Myocyte (in vitro differentiated cells): ENCODE measurements at regions not wholly inside any gene's neighbourhood (a gene's known extent, or its start where the extent isn't known, plus 50 kb on each side); places are given as distances from the start of the nearest gene placed in this dataset.

ENCODE experiments used
- DNase-seq: peaks from one replicate; pipeline ENCODE4 v3.0.0-alpha.2; 2012; ENCODE audit warnings: low read depth

DNA sequence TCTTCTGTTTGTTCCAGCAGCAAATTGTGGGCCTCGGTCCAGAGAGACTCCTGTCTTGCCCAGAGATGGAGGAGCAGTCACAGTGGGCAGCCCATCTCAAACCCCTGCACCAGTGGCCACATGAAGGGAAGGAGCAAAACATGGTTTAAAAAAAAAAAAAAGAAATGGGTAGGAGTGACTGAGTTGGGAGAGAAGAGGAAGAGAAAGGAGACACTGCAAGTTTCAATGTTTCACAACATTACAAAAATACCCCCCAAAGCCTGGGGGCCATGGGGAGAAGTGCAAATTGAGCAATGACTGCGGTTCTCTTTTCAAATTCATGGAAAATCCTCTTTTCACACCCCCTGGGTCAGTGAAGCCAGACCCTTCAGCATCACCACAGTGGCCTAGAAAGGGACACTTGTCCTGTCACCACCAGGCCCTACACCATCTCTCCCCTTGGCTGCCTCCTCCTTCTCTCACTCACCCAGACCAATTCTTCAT lies 117.1 kb downstream of the ZFP36L2 start:
- no peak for DNase-seq

DNA sequence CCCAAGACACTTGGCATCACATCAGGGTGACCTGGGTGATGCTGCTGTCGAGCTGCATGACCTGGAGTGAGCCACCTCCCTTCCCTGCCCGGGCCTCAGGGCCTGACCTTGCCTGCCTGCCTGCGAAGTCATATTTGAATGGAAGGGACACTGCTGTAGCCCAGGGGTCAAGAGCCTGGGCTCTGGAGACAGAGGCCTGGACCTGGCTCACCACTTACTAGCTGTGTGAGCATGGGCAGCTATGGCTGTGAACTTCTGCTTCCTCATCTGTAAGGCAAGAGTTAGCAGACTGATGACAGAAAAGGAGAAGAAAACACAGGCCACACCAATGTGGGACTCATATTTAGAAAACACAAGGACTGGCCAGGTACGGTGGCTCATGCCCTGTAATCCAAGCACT lies 118.7 kb downstream of the ZFP36L2 start:
- no peak for DNase-seq

DNA sequence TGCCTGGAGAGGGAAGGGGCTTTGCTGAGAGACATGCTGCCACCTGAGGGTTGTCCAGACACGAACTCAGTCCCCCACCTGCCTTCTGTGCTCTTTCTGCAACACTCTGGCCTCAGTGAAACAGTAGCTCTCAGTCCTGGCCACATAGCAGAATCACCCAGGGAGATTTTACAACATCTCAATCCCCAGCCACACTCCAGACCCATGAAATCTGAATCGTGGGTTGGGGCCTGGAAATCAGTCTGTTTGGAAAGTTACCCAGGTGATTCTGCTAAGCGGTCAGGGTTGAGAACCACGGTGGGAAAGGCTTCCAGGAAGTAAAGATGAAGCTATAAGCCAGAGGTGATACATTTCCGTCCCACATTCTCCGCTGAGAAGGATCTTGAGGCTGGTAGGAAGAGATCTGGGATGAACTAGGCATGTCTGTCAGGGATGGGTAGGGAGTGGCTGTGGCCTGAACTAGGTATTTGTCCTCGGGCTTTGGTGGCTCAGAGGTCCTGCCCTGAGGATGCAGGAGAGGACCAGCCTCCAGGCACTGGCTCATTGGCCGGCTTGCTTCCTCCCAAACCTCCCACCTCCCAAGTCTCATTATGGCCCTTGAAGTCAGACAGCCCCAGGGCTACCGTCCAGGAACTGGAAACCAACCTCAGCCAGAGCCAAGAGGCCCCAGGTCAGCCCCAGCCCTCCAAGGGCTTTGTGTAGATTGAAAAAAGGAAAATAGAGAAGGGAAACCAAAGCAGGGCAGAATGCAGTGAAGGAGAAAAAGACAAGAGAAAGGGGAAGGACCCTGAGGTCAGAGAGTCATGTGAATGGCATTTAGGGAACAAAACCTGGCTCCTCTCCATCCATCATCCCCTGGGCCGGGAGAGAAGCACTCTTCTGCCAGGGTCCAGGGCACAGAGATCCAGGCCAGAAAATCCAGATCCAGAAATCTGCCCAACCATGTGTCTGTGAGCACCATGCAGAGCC lies 119.6 kb downstream of the ZFP36L2 start:
- peak; percentile 39 for DNase-seq

DNA sequence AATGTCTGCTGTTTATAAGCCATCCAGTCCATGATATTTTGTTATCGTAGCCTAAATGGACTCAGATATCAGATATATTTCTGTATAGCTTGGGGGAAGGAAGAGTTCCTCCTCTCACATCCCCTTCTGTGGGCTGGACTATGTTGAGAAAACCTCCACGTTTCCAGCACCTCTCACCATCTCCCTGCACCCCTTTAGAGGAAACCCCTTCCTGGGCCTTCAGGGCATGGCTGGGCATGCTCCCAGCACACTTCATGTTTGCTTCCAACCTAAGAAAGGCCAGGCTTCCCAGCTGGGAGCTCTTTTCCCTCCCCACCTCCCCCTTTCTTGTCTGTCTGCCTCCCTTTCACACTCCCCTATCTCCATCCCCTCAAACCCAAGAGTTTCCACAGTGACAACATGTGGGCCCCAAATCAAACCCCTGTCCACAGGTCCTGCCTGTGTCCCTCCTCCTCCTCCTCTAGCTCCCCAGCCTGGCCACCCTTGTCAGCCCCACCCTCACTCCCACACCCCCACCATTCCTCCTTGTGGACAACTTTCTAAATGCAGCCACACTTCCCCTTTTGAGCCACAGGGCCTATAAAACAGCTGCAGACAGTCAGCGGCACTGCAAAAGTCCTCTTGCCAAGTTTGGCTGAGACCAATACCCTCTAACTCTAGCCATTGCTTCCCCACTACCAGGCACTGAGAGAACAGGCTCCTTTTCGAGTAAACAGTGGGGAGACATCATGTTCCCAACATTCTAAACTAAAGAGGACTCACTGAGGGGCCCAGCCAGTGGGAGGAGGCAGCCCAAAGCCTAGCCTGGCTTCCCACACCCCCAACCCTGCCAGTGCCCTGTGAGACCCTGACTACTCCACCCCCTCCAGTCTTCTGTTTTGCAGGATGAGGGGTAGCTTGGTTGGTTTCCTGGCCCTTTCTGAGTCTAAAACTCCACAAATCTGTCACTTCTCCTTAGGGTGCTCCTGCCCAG lies 120.5 kb downstream of the ZFP36L2 start:
- peak; percentile 92 for DNase-seq

DNA sequence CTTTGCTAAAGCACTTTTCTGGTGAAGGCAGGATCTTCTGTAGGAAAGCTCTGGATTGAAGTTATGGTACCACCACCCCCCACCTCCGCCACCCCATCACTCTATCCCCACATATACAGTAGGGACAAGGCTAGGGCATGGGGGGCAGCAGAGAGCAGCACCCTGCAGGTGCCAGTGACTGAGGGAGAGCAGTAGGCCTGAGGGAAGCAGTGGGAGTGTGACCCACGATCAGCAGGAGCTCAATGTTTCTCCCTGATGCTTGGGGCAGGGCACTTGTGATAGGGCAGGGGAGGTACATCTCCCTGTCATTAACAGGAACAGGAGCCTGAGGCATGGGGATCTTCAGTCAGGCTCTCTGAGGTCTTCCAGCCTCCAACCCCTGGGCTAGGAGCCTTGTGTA lies 121.6 kb downstream of the ZFP36L2 start:
- DNase-seq, result no peak

DNA sequence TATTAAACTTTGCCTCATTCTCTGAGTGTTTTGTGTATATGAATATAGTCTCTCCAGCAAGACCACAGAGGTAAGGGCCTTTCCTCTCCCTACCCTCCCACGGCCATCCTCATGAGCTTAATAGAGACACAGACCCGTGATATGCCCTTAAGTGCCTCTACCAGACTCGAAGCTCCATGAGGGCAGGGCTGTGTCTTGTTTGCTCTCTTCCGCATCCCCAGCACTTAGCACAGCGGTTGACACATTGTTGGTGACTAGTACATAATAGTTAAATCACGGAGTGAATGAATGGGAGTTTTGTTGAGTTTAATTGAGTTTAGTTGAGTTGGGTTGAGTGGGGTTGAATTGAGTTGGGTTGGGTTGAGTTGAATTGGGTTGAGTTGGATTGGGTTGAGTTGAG lies 122.3 kb downstream of the ZFP36L2 start:
- no peak for DNase-seq

DNA sequence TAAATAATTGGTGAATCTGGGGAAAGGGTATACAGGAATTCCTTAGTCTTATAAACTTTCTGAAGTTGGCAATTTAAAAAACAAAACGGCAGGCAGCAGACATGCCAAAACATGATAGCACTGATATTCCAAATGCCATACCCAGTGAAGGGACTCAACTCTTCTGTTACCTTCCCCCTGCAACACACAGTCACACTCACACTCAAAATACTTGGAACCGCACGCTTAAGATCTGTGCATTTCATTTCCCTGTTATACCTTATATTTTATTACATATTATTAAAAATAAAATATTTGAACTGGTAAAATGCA lies 123.4 kb downstream of the ZFP36L2 start:
- DNase-seq, result no peak

DNA sequence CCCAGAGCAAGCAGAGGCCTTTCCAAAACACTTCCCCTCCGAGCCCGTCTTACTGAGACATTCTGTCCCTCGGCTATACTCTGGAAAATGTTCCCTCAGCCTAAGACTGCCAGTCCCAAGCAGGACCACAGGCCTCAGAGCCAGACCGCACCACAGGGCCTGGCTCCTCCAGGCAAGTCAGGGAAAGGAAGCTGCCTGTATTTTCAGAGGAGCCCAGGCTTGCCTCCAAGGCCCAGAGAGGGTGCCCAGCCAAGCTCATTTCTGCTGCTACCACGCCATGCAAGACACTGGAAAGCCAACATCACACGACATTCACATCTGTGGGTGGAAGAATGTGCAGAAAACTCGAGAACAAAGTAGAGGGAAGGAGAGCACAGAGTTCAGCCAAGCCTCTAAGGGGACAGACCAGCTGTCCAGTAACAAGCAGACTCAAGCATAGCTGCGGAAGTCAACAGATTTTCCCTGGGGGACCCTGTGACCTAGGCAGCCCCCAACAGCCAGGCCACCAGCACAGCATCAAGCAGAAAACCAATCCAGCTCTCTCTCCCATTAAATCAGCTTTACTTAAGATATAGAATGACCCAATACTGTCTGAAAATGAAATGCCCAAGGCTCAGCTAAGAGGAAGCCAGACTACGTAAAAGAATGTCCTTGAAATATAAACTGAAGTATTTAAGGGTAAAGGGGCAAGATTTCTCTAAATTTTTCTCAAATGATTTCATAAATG lies 123.9 kb downstream of the ZFP36L2 start:
- no peak for DNase-seq

DNA sequence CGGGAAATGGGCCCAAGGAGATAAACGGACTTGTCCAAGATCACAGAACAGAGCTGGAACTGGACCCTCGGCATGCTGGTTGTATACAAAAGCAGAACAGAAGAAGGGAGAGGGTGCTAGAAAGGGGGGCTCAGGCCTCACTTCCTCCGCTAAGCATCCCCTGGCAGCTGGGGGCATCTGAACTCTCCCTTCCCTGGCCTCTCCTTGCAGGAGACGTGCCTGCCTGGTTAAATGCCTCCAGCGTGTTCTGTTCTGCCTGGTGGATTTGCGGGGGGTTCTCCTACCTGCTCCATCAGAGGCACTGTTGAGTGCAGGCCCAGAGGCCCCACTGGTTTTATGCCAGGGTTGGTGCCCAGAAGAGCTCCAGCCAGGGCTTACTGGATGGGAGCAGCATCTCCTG lies 124.7 kb downstream of the ZFP36L2 start:
- DNase-seq, result no peak

DNA sequence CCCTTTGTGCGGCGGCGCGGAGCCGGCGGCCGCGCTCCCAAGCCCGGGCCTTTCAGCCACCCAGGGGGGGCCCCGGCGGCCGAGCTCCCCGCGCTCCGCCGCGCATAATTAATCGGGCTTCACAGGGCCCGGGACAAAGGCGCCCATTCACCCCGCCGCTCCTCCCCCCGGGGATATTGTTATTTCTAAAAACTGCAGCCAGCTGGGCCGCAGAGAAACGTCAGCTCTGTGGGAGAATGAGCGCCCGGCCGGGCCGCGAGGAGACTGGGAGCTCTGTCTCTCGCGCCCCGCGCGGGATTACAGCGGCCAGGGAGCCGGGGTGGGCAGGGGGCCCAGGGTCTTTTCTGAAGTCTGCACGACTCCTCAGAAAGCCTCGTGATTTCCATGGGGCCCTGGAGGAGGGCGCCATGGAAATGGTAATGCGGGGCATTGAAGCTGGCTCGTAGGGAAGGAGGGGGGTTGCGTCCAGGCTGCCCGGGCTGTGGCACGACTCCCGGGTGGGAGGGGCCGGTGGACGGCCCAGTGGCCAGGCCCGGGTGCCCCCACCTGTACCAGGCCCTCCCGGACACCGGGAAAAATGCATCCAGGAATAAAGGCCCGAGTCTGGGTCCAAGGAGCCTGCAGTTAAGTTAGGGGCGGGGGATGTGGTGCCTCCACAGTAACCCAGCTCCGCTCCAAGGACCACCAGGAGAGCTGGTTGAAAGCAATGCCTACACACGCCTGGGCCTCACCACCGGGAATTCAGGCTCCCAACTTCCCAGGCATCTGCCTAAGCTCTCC lies 125.3 kb downstream of the ZFP36L2 start:
- no peak for DNase-seq

DNA sequence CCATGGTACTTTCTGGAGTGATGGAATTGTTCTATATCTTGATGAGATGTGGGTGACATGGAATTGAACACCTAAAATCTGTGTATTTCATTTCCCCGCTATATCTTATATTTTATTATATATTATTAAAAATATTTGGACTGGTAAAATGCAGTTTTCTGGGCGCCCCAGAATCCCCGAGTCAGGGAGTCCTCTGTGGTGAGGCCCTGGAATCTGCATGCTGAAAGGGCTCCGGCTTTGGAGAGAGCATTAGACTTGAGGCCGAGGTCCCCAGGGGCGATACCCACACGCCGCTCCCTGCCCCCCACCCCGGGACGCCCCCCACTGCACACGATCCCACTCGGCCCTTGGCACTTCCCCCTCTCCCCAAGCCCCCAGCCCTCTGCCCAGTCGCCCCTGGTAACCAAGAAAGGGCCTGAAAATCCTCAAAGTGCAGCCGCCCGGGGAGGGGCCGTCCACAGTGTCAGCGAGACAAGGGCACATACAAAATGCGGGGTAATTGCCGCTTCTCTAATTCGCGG lies 126.0 kb downstream of the ZFP36L2 start:
- no peak for DNase-seq

DNA sequence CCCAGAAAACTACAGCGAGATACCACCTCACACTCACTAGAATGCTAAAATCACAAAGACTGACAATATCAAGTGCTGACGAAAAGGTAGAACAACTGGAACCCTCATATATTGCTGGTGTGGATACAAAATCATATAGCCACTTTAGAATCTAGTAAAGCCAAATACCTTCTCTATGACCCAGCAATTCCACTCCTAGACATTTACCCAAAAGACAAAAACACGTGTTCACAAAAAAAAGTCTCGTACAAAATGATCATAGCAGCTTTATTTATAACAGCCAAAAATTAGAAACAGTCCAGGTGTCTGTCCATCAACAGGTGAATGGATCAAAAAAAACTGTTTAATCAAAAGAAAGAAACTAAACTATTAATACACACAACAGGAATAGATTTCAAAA lies 126.6 kb downstream of the ZFP36L2 start:
- no peak for DNase-seq

DNA sequence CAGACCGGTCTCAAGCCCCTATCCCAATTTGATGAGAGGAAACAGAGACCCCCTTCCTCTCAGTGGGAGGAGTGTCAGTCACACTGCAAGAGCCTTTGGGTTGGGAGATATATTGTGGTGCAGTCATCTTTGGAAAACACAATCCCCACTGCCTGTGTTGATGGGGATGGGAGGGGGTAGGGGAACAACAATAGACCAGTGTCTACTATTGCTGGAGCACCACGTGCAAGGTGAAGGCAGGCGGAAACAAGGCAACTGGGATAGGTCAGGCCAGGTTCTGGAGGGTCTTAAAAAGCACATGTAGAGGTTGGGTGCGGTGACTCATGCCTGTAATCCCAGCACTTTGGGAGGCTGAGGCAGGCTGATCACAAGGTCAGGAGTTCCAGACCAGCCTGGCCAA lies 127.9 kb downstream of the ZFP36L2 start:
- no peak for DNase-seq

DNA sequence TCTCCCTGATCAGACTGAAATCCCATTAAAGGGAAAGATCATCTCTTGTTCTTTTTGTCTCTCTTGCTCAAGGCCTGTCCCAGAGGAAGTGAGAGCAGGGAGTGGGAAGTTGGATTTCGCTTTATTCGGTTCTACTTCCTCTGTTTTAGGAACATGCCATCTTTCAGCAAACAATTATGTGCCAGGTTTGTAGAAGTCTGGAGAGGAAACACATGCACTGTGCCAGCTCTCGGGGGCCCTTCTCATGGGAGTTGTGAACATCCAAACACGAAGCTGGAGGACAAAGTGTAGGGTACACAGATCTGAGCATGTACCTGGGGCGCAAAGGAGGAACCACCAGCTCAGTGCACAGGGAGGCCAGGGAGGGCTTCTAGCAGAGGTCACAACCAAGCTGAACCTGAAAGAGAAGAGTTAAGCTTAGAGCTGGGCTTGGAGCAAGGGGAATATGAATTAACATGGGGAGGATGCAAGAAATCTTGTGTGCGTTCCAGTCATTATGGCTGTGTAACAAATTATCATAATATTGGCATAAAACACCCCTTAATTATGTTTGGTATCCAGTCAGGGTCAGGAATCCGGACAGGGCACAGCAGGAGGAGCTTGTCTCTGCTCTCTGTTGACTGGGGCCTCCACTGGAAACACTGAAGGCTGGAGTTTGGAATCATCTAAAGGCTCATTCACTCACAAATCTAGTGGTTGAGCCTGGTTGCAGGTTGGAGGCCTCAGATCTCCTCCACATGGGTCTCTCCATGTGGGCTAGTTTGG lies 128.6 kb downstream of the ZFP36L2 start:
- no peak for DNase-seq

DNA sequence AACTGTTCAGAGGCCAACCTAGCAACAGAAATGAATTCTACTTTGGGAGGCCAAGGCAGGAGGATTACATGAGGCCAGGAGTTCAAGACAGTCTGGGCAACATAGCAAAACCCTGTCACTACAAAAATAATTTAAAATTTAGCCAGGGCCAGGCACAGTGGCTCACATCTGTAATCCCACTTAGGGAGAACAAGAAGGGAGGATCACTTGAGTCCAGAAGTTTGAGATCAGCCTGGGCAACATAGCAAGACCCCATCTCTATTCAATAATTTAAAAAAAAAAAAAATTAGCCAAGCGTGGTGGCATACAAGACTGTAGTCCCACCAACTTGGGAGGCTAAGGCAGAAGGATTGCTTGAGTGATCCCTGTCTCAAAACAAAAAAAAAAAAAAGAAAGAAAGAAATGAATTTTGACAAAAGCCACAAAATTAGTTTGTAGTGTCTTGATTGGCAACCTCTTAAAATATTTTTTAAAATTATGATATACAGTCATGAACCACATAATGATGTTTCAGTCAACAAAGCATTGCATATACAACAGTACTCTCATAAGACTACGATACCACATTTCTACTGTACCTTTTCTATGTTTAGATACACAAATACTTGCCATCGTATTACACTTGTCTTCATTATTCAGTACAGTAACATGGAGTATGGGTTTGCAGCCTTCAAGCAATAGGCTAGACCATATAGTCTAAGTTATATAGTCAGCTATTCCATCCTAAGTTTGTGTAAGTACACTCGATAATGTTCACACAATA lies 130.7 kb downstream of the ZFP36L2 start:
- DNase-seq, result no peak

DNA sequence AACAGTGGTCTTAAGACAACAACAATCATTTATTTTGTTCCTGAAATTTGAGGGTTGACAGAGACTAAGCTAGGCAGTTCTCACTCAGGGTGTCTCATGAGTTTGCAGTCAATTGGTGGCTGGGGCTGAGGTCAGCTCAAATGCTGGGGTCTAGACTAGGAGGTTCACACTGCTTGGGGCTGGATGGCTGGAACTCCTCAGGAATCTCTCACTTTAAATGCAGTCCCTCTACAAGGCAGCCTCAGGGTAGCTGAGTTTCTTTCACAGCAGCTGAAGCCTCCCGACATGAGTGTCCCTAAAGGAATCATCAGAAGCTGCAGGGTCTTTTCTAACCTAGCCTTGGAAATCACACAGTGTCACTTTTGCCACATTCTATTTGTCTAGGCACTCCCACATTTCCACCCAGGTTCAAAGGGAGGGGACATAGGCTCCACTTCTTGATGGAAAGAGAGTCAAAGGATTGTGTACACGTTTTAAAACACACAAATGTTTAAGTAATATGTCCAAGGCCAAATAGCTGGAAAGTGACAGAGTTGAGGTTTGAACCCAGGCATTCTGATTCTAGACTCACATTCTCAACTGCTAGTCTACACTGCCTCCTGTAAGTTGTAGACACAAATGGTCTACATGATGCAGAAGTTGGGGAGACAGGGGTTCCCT lies 133.8 kb downstream of the ZFP36L2 start:
- no peak for DNase-seq

DNA sequence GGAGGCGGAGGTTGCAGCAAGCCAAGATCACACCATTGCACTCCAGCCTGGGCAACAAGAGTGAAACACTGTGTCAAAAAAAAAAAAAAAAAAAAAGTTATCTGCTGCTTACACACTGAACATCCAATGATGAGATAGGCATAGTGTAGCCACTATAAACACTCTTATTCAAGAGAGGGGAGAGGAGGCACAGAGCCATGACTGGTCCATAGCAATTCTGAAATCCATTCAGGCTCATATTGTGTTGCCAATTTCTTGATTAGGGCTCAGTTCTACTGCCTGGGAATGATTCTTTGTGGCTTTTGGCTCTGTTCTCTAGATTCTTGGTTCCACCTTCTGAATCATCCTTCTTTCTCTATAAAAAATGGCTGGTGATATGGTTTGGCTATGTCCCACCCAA lies 136.1 kb downstream of the ZFP36L2 start:
- DNase-seq, result no peak
